C4-2B (cell line): ENCODE measurements at regions not wholly inside any gene's neighbourhood (a gene's known extent, or its start where the extent isn't known, plus 50 kb on each side); places are given as distances from the start of the nearest gene placed in this dataset.
A peak's percentile ranks its signal among the peaks of the same experiment; 100 is the strongest.
"Not testable (repeated sequence)": the region's sequence is repeated elsewhere in the genome, so short reads cannot be mapped to it uniquely, and the experiment has no call there.

ENCODE experiments used
- H3K27ac ChIP-seq: fragments of 450-650 bp; 2 replicates; pipeline ENCODE4 v1.5.1; 2017
- ZFX ChIP-seq: fragments of 450-650 bp; IDR thresholded peaks from 2 replicates; pipeline ENCODE4 v1.6.1; 2017
- TF ChIP-seq, protein P1 (sequence below): fragments of 450-650 bp; conservative IDR thresholded peaks from 2 replicates; pipeline ENCODE4 v1.5.1; 2017; ENCODE audit warnings: mild to moderate bottlenecking

DNA sequence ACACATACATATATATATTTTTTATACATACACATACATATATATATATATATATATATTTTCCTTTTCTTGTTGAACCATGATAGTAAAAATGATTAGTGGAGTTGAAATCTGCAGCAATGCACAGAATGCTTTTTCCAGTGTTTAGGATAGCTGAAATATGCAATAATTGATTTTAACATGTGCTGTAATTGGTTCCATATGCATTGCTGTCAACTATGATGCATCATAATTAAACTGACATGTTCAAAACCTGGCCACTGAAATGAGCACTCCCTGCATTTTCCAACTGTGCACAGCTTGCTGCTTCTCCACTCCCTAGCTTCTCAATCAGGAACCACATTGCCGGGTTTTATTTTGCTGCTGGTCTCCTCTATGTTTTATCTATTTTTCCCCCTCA, 358.3 kb downstream of the PAX1 start:
- H3K27ac ChIP-seq, result no peak overlapping the region
- no peak for TF ChIP-seq ZFX
- TF ChIP-seq, protein P1, sequence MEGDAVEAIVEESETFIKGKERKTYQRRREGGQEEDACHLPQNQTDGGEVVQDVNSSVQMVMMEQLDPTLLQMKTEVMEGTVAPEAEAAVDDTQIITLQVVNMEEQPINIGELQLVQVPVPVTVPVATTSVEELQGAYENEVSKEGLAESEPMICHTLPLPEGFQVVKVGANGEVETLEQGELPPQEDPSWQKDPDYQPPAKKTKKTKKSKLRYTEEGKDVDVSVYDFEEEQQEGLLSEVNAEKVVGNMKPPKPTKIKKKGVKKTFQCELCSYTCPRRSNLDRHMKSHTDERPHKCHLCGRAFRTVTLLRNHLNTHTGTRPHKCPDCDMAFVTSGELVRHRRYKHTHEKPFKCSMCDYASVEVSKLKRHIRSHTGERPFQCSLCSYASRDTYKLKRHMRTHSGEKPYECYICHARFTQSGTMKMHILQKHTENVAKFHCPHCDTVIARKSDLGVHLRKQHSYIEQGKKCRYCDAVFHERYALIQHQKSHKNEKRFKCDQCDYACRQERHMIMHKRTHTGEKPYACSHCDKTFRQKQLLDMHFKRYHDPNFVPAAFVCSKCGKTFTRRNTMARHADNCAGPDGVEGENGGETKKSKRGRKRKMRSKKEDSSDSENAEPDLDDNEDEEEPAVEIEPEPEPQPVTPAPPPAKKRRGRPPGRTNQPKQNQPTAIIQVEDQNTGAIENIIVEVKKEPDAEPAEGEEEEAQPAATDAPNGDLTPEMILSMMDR, result no peak

DNA sequence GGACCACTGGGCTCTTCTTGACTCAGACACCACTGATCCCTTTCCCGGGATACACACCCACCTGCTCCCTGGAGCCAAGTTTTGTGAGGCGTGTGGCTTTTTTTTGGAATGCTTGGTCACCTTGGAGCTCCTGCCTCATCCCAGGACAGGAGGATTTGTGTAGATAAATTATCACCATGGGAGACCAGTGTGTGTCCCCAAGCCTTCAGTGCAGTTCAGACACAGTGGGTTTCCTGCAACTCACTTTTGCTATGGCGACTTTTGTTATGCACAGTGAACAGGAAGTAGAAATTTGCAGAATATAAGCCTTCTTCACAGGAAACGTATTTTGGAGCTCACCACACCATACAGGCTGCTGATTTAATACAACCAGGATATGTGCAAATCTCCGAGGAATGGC, 357.4 kb downstream of the PAX1 start:
- TF ChIP-seq, protein P1, result no peak
- no peak for TF ChIP-seq ZFX

DNA sequence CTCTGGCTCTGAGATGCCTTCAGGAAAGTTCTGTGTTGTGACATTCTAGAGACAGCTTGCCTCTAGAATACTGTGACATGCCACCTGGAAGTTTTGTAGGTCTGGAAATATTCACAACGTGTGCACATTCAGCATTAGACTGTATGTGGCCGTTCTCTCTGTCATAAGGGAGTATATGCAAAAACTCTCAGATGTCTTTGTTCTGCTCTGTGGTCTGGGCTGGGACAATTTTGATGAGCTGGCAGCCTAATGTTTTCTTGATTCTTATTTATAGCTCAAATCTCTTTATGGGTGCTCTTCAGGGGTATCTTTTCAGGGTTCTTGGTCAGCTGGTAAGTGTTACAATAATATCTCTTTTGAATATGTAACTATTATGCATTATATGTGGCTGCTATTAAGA, 355.1 kb downstream of the PAX1 start:
- H3K27ac ChIP-seq, result no peak overlapping the region

More for the DNA sequence above, 357.4 kb downstream of the PAX1 start:
- H3K27ac ChIP-seq, result no peak overlapping the region

DNA sequence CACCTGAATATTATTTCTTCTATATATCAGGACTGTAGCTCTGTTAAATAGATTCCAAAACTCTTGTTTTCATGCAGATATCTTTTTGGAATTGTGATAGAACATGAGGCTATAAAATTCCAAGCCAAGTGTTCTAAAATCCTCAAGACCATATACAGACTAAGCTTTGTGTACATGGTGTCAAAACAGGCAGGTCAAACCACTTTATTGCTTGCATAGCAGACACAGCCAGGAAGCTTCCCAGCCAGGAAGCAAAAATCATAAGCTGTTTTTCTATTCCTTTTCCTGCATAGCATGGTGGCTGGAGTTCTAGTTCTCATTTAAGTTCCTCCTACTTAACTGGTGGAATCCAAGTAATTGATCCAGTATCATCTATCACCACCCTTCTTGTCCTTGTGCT, 353.3 kb downstream of the PAX1 start:
- no peak for TF ChIP-seq ZFX
- TF ChIP-seq, protein P1, result no peak
- H3K27ac ChIP-seq, result peak overlapping the region; percentile 74

More for the DNA sequence above, 355.1 kb downstream of the PAX1 start:
- TF ChIP-seq, protein P1, result no peak
- no peak for TF ChIP-seq ZFX

DNA sequence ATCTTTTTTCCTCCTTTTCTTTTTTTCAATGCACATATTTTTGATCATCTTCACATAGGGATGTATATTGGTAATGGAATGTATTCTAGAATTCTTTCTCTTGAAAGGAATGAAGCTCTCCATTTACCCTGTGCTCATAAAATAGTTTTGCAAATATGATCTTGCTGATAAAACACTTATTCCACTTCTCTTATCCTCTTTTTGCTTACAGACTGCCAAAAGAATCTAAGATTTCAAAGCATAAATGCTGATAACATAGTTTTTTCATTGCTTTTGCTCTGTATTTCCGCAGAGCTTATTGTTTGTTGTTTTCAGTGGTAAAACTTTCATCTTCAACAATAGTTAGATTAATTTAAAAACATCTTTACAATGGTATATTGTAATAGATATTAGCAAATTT, 350.5 kb downstream of the PAX1 start:
- no peak for TF ChIP-seq ZFX
- TF ChIP-seq, protein P1, result no peak

DNA sequence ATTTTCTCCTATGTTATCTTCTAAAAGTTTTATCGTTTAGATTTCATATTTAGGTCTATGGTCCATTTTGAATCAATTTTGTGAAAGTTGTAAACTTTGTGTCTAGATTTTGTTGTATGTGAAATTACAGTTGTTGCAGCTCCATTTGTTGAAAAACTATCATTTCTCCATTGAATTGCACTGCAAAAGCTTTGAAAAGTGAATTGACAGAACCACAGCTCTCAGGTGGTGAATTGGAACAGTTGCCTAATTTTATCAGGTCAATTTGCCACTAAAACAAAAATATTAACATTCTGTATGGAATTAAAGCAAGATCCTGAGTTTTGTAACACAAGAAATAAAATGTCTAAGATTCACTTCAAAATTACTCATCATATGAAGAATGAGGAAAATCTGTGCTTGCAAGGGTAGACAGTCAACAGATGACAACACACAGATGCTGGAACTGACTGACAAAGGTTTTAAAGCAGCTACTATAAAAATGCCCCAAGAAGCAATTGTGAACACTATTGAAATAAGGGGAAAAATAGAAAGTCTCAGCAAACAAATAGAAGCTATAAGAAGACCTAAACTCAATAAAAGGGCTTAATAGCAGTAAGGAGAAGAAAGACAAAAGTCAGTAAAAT, 346.7 kb downstream of the PAX1 start:
- TF ChIP-seq, protein P1, result no peak
- TF ChIP-seq ZFX, result no peak
- H3K27ac ChIP-seq, result no peak overlapping the region

More for the DNA sequence above, 350.5 kb downstream of the PAX1 start:
- H3K27ac ChIP-seq, result no peak overlapping the region; the same call in 1 of the 2 replicates

DNA sequence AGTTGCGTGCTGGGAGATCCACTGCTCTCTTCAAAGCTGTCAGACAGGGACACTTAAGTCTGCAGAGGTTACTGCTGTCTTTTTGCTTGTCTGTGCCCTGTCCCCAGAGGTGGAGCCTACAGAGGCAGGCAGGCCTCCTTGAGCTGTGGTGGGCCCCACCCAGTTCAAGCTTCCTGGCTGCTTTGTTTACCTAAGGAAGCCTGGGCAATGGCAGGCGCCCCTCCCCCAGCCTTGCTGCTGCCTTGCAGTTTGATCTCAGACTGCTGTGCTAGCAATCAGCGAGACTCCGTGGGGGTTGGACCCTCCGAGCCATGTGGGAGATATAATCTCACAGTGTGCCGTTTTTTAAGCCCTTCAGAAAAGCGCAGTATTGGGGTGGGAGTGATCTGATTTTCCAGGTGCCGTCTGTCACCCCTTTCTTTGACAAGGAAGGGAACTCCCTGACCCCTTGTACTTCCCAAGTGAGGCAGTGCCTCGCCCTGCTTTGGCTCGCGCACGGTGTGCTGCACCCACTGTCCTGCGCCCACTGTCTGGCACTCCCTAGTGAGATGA, 340.6 kb downstream of the PAX1 start:
- not testable (repeated sequence) for H3K27ac ChIP-seq

DNA sequence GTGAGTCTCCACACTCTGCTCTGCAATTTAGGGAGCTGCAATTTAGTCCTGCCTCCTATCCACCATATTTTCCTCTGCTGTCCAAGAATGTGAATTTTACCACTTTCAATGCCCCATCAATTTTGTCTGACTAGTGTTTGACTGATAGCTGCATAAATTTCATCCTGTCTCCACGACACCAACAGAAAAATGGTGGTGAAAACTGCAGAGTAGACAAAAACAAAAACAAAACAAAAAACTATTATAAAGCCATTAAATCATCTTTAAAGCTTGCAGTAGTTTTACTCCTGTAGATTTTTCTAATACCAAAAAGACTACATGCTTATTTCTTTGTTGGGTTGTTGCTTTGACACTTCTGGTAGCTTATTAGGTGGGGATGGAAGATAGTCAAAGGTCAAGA, 322.0 kb downstream of the PAX1 start:
- TF ChIP-seq, protein P1, result no peak
- no peak for TF ChIP-seq ZFX
- no peak overlapping the region for H3K27ac ChIP-seq
